Loucy (cell line): ENCODE measurements at regions not wholly inside any gene's neighbourhood (a gene's known extent, or its start where the extent isn't known, plus 50 kb on each side); places are given as distances from the start of the nearest gene placed in this dataset.

Experiments used
- CTCF ChIP-seq: fragments of 200-600 bp; sonication (generic); conservative IDR thresholded peaks from 2 replicates; pipeline ENCODE4 v1.5.1; 2014; ENCODE audit warnings: mild to moderate bottlenecking, antibody characterized with exemption, low read length
- EZH2phosphoT487 ChIP-seq: fragments of 200-600 bp; IDR thresholded peaks from 2 replicates; pipeline ENCODE4 v1.6.1; 2018; ENCODE audit warnings: antibody characterized with exemption, mild to moderate bottlenecking, moderate library complexity, borderline replicate concordance

DNA sequence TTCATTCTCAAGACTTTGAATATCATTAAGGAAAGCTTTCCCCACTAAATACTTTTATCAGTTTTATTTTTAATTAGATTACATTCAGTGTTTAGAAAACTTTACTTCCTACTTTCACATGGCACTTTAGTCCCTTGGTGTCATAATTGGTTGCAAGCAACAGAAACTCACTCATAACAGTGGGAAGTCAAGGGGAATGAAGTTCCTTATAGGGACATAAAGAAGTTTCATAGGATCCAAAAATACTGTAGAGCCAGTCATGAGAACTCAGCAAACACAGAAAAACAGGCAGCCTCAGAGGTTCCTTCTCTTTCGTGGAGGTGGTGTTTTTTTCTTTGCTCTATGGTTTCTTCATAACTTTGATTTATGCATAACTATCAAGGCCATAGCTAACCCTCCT, 809.0 kb downstream of the BCL11A start:
- TF ChIP-seq CTCF (no peak), EZH2phosphoT487 (no peak)
